Nephron (organoid): ENCODE measurements at regions not wholly inside any gene's neighbourhood (a gene's known extent, or its start where the extent isn't known, plus 50 kb on each side); places are given as distances from the start of the nearest gene placed in this dataset.
A peak's percentile ranks its signal among the peaks of the same experiment; 100 is the strongest.
"Not testable (repeated sequence)": the region's sequence is repeated elsewhere in the genome, so short reads cannot be mapped to it uniquely, and the experiment has no call there.

Experiments
- H3K27ac Mint-ChIP-seq, 3 experiments: 2 replicates each; pipeline ENCODE4 v1.8.0; 2020; ENCODE audit warnings: mixed read lengths in 3 of 3, mild to moderate bottlenecking in 2 of 3, moderate library complexity in 1 of 3
- H3K27me3 Mint-ChIP-seq: 2 replicates; pipeline ENCODE4 v1.8.0; 2021; ENCODE audit warnings: low read depth, mild to moderate bottlenecking, moderate library complexity, mixed read lengths
- H3K36me3 Mint-ChIP-seq: 2 replicates; pipeline ENCODE4 v1.8.0; 2020; ENCODE audit warnings: low read depth, mixed read lengths
- H3K4me1 Mint-ChIP-seq: 2 replicates; pipeline ENCODE4 v1.8.0; 2020; ENCODE audit warnings: mixed read lengths
- H3K4me3 Mint-ChIP-seq, 3 experiments: 2 replicates each; pipeline ENCODE4 v1.8.0; 2020; ENCODE audit warnings: mild to moderate bottlenecking in 3 of 3, mixed read lengths in 3 of 3, moderate library complexity in 2 of 3
- H3K9me3 Mint-ChIP-seq: 2 replicates; pipeline ENCODE4 v1.8.0; 2020; ENCODE audit warnings: mixed read lengths
- TF ChIP-seq, protein P1 (sequence below), 3 experiments: fragments of 200-600 bp; sonication (generic); IDR thresholded peaks; one replicate each; pipeline ENCODE4 v1.5.0; 2021; ENCODE audit warnings: antibody characterized with exemption in 3 of 3; ENCODE audit not compliant: unreplicated experiment in 3 of 3

GRCh38 chrX:74207539-74207938 lies 96.4 kb upstream of the ZCCHC13 start:
- H3K4me3 Mint-ChIP-seq: no peak overlapping the region

DNA sequence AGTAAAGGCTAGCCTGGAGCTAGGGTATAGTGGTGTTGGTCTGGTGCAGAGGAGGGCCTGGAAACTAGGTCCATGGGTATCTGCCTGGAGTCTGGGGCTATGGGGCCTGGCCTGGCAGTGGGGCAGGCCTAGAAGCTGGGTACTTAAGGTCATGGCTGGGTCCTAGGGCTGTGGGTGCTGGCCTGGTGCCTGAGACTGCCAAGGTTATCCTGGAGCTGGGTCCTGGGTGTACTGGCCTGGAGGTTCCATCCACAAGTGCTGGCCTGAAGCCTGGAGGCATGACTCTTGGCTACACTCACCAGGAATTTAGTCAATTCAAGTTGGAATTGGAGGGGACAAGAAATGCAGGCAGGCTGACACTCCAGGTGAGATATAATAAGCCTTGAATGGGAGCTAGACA lies 108.4 kb upstream of the ZCCHC13 start:
- H3K4me1 Mint-ChIP-seq: no peaks in the 10 kb centered on the region
- H3K9me3 Mint-ChIP-seq: peaks cover 21% of the 10 kb centered on the region
- TF ChIP-seq, protein P1, sequence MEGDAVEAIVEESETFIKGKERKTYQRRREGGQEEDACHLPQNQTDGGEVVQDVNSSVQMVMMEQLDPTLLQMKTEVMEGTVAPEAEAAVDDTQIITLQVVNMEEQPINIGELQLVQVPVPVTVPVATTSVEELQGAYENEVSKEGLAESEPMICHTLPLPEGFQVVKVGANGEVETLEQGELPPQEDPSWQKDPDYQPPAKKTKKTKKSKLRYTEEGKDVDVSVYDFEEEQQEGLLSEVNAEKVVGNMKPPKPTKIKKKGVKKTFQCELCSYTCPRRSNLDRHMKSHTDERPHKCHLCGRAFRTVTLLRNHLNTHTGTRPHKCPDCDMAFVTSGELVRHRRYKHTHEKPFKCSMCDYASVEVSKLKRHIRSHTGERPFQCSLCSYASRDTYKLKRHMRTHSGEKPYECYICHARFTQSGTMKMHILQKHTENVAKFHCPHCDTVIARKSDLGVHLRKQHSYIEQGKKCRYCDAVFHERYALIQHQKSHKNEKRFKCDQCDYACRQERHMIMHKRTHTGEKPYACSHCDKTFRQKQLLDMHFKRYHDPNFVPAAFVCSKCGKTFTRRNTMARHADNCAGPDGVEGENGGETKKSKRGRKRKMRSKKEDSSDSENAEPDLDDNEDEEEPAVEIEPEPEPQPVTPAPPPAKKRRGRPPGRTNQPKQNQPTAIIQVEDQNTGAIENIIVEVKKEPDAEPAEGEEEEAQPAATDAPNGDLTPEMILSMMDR (IDR thresholded peaks at IDR 0.05; ENCODE audit: unreplicated experiment in 3 of 3): no peak
- peaks cover 59% of the 10 kb centered on the region for H3K36me3 Mint-ChIP-seq
- H3K4me3 Mint-ChIP-seq: no peak overlapping the region
- no peak overlapping the region for H3K27ac Mint-ChIP-seq
- no peaks in the 10 kb centered on the region for H3K27me3 Mint-ChIP-seq

More at GRCh38 chrX:74207539-74207938, 96.4 kb upstream of the ZCCHC13 start:
- no peaks in the 10 kb centered on the region for H3K4me1 Mint-ChIP-seq
- H3K9me3 Mint-ChIP-seq: peaks cover 10% of the 10 kb centered on the region
- peaks cover 77% of the 10 kb centered on the region for H3K36me3 Mint-ChIP-seq
- TF ChIP-seq, protein P1 (IDR thresholded peaks at IDR 0.05; ENCODE audit: unreplicated experiment in 3 of 3): no peak
- no peaks in the 10 kb centered on the region for H3K27me3 Mint-ChIP-seq
- H3K27ac Mint-ChIP-seq: no peak overlapping the region

DNA sequence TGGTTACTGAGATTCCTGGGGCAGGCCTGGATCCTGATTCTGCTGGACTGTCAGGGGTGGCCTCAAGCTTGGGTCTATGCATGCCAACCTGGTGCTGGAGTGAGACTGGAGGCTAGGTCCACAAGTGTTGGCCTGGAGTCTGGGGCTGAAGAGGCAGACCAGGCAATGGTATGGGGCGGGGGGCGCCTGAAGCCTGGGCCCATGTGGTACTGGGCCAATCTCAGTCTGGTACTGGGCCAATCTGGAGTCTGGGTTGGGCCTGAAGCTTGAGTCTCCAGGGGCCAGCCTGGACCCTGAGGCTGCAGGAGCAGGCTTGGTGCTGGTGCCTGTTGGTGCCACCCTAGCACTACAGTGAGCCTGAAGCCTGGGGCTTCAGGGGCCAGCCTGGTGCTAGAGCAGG lies 108.9 kb upstream of the ZCCHC13 start:
- no peak overlapping the region for H3K27ac Mint-ChIP-seq
- no peaks in the 10 kb centered on the region for H3K4me1 Mint-ChIP-seq
- TF ChIP-seq, protein P1 (IDR thresholded peaks at IDR 0.05; ENCODE audit: unreplicated experiment in 3 of 3): no peak
- peaks cover 20% of the 10 kb centered on the region for H3K9me3 Mint-ChIP-seq
- no peak overlapping the region for H3K4me3 Mint-ChIP-seq
- H3K36me3 Mint-ChIP-seq: peaks cover 56% of the 10 kb centered on the region
- no peaks in the 10 kb centered on the region for H3K27me3 Mint-ChIP-seq

GRCh38 chrX:74187211-74187610 lies 116.8 kb upstream of the ZCCHC13 start:
- Mint-ChIP-seq H3K27ac (no peak overlapping the region), H3K27me3 (no peaks in the 10 kb centered on the region), H3K9me3 (no peaks in the 10 kb centered on the region), H3K4me3 (no peak overlapping the region), H3K36me3 (peaks cover 4% of the 10 kb centered on the region), H3K4me1 (no peaks in the 10 kb centered on the region)
- TF ChIP-seq, protein P1 (IDR thresholded peaks at IDR 0.05; ENCODE audit: unreplicated experiment in 3 of 3): no peak

GRCh38 chrX:74183047-74183446 lies 120.9 kb upstream of the ZCCHC13 start:
- H3K9me3 Mint-ChIP-seq, H3K4me3 Mint-ChIP-seq, H3K27me3 Mint-ChIP-seq, H3K27ac Mint-ChIP-seq, H3K36me3 Mint-ChIP-seq: not testable (repeated sequence)
- H3K4me1 Mint-ChIP-seq: peaks cover 17% of the 10 kb centered on the region

- H3K27me3 Mint-ChIP-seq, H3K4me3 Mint-ChIP-seq, H3K9me3 Mint-ChIP-seq, H3K27ac Mint-ChIP-seq, H3K36me3 Mint-ChIP-seq: not testable (repeated sequence)
- H3K4me1 Mint-ChIP-seq: peaks cover 18% of the 10 kb centered on the region
Measured at GRCh38 chrX:74181976-74182375, 122.0 kb upstream of the ZCCHC13 start.

GRCh38 chrX:74180716-74181115 lies 123.3 kb upstream of the ZCCHC13 start:
- Mint-ChIP-seq H3K9me3 (peaks cover under 1% of the 10 kb centered on the region), H3K36me3 (peaks cover 3% of the 10 kb centered on the region), H3K27ac (peak overlapping the region in 1 of 3 experiments; percentile 10), H3K27me3 (no peaks in the 10 kb centered on the region), H3K4me3 (no peak overlapping the region), H3K4me1 (peaks cover 18% of the 10 kb centered on the region)
- TF ChIP-seq, protein P1 (IDR thresholded peaks at IDR 0.05; ENCODE audit: unreplicated experiment in 3 of 3): no peak
